HG02943 (cell line): ENCODE measurements at regions not wholly inside any gene's neighbourhood (a gene's known extent, or its start where the extent isn't known, plus 50 kb on each side); places are given as distances from the start of the nearest gene placed in this dataset.

Experiments
- ATAC-seq: cut with Tn5 transposase; IDR thresholded peaks from one replicate; pipeline ENCODE4 v1.9.1; 2021; ENCODE audit warnings: mild to moderate bottlenecking, low read depth, moderate library complexity; ENCODE audit not compliant: unreplicated experiment

- no peak for ATAC-seq
Observed at GRCh38 chr12:125919856-125920470, 854.7 kb downstream of the AACS start.

GRCh38 chr12:125922330-125922729 lies 857.1 kb downstream of the AACS start:
- ATAC-seq: no peak

DNA sequence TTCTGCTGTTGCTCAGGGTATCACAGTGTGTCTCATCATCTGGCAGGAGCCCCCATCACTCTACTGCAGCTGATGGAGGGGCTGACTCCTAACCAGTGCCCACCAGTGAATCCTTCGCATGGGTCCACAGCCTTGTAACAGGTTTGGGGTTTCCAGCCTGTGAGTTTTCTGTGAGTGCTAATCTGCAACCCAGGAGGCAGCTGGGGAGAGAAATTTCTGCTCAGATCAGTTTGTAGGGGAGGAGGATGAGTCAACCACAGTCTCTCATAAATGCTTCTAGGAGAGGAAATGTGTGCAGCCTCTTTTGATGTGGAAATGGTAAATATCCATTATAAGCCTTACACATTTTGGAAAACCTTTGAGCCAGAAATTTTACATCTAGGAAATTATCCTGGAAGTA lies 871.3 kb downstream of the AACS start:
- ATAC-seq: no peak

GRCh38 chr12:125944446-125944845 lies 879.2 kb downstream of the AACS start:
- ATAC-seq: no peak

GRCh38 chr12:125949471-125949870 lies 884.2 kb downstream of the AACS start:
- ATAC-seq: no peak

DNA sequence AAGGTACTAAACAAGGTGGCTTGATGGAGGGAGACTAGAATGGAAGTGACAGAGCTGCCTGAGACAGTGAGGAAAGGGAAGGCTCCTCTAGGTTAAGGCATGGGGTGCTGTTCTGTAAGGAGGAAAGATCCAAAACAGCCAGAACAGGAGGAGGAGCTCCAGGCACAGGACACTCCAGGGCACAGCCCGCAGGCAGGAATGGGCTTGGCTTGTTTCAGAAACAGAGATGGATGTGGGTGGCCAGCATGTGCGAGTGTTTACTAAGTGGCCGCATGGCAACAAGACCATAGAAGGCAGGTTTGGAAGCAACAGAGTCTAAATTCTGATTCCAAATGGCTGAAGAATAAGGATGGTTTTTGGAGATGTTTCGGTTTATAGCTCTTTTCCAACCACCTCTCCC lies 889.1 kb downstream of the AACS start:
- no peak for ATAC-seq

GRCh38 chr12:125956186-125956585 lies 891.0 kb downstream of the AACS start:
- ATAC-seq: no peak

- ATAC-seq: no peak
Observed at GRCh38 chr12:125966641-125967040, 901.4 kb downstream of the AACS start.

DNA sequence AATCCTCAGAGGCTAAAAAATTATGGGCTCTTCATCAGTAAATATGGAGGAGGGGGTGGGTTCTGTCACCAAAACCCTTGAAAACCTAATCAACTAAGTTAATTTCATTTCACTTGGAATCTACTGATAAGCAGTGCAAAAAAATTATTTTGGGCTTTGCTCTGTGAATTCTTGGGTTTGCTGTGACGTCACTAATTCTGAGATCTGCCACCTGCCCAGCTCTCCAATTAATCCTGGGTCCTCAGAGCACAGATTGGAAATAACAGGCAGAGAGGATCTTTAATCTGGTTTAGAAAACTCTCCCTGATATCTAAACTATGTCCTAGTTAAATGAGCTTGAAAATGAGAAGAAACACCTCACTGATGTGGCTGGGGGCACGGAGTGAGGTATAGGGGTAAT lies 903.2 kb downstream of the AACS start:
- no peak for ATAC-seq

DNA sequence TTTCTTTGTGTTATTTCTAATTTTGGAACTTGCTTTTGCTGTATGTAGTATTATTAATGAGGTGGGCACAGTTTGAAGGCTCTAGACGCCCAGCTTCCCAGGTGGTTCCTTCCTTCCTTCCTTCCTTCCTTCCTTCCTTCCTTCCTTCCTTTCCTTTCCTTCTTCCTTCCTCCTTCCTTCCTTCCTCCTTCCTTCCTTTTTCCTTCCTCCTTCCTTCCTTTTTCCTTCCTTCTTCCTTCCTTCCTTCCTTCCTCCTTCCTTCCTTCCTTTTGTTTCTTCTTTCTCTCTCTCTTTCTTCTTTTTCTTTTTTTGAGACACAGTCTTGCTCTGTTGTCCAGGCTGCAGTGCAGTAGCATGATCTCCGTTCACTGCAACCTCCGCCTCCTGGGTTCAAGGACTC lies 906.7 kb downstream of the AACS start:
- ATAC-seq: no peak

GRCh38 chr12:125978286-125978685 lies 913.1 kb downstream of the AACS start:
- no peak for ATAC-seq

GRCh38 chr12:125981610-125982253 lies 916.5 kb downstream of the AACS start:
- no peak for ATAC-seq

DNA sequence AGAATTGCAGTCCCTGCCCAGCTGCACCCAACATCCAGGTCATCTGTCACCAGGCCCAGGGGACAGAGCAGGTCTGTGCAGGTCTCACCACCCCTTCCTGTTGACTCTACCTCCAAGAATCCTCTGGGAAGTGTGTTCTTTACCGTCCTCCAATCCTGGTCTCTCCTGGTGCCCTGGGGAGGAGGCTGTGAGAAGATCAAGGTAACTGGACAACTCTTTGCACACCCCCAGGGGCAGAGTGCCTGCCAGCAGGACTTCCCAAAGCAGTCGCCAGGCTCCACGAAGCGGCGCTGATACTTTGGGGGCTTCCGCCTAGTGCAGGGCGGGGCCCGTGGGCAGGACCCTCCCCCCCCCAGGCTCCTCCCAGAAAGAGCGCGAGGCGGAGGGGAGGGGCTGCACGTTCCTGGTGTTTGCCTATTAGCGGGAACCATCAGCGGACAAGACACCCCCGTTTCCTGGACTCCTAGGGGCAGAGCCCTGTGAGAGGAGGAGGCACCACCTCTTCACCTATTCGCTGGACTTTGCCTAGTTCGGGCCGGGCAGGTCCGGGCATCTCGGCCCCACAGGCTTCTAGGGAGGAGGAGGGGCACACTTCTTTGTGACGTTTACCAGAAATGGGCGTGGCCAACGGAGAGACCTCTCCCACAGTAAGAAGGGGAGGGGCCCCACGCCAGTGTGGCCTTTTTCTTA lies 918.0 kb downstream of the AACS start:
- no peak for ATAC-seq

- ATAC-seq: no peak
Observed at GRCh38 chr12:125983784-125984500, 918.7 kb downstream of the AACS start.

- no peak for ATAC-seq
Observed at GRCh38 chr12:125988545-125988944, 923.3 kb downstream of the AACS start.

DNA sequence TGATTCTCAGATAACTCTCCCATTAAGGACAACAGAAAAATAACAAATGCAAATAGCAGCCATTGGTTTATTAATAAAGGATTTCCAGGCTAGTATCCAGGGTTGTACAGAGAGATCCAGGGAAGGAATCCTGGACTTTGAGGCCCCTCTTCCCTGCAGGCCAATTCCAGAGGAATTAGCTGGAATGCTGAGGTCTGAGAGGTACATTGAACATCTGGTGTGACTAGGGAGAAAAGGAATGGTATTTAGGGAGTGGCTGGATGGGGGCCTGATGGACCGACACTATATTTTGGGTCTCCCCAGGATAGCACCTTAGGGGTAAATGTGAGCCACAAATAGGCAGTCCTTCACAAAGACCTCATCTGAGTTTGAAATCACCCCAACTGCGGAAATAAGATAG lies 924.5 kb downstream of the AACS start:
- no peak for ATAC-seq

- no peak for ATAC-seq
Observed at GRCh38 chr12:125996443-125996842, 931.2 kb downstream of the AACS start.

GRCh38 chr12:125999628-126000027 lies 934.4 kb downstream of the AACS start:
- ATAC-seq: no peak

DNA sequence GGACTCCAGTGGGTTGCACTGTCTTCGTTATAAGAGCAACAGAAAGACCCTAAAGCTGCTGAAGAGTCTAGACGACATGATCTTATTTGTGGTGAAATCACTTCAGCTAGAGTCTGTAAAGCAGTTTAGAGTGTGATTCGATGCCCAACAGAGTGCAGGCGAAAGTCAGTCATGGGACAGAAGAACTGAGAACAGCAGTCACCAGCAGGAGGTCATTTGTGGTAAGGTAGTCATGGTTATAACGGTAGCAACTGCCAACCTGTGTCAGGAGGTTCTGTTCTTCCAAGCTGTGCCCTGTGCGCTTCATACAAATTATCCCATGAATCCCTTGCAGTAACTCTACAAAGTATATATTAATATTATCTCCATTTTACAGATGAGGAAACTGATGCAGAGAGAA lies 954.1 kb downstream of the AACS start:
- ATAC-seq: no peak

GRCh38 chr12:126021675-126022074 lies 956.4 kb downstream of the AACS start:
- no peak for ATAC-seq

DNA sequence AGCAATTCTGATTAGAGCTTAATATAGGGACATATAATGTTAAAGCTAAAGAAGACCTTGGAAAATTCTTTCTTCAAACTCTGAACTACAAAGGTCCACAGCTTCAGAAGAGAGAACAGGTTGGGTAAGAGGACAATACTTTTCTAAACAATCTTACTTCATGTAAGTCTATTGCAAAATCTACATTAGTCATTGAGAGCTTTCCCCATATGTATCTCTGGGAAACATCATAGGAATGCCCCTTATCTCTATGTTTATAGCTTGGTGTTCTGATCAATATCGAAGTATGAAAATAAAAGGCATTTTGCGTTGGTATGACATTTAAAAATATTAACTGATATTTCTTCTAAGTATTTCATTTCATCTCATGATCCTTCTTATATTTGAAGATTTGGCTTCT lies 962.6 kb downstream of the AACS start:
- no peak for ATAC-seq
